ENCODE measurements at regions not wholly inside any gene's neighbourhood (a gene's known extent, or its start where the extent isn't known, plus 50 kb on each side); places are given as distances from the start of the nearest gene placed in this dataset.

DNA sequence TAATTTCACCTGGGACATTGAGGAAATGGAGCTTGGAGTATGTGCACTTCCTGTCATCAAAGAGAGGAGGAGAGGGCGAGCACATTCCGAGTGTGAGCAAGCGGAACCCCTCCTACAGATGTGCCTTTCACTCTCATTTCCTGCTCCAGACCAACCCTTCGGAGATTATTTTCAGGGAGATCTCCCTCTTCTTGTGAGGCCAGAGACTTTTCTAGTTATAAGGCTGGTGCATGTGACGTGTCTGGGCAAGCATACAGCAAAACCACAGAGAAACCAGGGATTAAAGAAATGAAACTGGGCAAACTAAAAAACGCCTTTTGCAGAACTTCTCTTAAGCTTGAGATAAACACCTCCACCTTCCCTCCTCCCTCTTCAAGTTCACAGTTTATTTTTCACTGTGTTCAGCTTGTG lies 409.2 kb upstream of the TCF4 start:
- DNase-seq (ENCODE audit: low spot score), result no peak
- TF ChIP-seq, protein P1, sequence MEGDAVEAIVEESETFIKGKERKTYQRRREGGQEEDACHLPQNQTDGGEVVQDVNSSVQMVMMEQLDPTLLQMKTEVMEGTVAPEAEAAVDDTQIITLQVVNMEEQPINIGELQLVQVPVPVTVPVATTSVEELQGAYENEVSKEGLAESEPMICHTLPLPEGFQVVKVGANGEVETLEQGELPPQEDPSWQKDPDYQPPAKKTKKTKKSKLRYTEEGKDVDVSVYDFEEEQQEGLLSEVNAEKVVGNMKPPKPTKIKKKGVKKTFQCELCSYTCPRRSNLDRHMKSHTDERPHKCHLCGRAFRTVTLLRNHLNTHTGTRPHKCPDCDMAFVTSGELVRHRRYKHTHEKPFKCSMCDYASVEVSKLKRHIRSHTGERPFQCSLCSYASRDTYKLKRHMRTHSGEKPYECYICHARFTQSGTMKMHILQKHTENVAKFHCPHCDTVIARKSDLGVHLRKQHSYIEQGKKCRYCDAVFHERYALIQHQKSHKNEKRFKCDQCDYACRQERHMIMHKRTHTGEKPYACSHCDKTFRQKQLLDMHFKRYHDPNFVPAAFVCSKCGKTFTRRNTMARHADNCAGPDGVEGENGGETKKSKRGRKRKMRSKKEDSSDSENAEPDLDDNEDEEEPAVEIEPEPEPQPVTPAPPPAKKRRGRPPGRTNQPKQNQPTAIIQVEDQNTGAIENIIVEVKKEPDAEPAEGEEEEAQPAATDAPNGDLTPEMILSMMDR (IDR thresholded peaks at IDR 0.05; ENCODE audit: extremely low read depth, missing control alignments), result no peak

DNA sequence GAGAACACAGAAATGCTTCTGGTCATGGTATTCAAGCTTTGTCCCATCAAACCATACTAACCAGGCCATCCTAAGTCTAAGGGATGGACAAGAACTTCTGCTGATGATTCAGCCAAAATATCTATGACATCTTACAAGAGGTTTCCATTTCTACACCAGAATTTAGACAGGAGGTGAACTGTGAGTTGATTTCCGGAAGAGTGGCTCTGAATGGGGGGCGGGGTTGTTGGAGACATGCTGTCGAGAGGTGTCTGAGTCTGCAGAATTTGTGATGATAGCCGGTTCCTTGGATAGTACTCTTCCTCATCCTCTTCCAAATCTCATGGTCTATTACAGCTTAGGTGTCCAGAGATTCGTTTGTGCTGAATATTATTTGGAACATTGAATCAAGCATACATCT lies 408.7 kb upstream of the TCF4 start:
- TF ChIP-seq, protein P1 (IDR thresholded peaks at IDR 0.05; ENCODE audit: extremely low read depth, missing control alignments), result no peak
- no peak for DNase-seq (ENCODE audit: low spot score)

DNA sequence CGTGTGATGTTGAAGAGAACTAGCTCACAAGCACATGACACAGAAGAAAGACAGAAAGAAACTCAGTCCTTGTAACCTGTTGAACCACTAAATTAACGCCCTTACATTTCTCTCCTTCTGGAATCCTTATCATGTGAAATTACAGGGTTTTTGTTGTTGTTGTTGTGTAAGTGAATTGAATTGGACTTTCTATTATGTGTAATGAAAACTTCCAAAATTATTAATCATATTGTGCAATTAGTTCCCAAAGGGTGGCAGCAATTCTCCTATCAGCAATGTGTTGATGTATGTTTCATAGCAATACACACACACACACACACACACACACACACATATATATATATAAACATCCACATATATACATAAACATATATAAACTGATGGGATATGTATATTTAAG lies 402.2 kb upstream of the TCF4 start:
- no peak for DNase-seq (ENCODE audit: low spot score)
- TF ChIP-seq, protein P1 (IDR thresholded peaks at IDR 0.05; ENCODE audit: extremely low read depth, missing control alignments), result no peak

DNA sequence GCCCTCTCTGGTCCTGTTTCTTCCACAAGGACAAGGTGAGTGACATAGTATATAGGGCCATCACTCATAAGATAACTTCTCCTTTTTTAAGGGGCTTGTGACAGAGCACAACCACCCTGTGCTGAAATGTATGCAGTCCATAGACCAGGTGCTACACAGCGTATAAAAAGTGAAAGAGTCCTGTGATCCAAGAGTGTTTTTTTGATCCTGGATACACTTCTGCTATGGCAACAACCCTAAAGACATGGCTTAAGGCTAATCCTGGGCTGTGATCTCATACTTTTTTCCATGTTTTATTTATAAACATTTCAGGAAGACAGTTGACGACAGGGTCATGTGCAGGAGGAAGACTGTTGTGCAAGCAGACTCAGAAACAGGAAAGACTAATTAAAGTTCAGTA lies 400.5 kb upstream of the TCF4 start:
- no peak for DNase-seq (ENCODE audit: low spot score)

DNA sequence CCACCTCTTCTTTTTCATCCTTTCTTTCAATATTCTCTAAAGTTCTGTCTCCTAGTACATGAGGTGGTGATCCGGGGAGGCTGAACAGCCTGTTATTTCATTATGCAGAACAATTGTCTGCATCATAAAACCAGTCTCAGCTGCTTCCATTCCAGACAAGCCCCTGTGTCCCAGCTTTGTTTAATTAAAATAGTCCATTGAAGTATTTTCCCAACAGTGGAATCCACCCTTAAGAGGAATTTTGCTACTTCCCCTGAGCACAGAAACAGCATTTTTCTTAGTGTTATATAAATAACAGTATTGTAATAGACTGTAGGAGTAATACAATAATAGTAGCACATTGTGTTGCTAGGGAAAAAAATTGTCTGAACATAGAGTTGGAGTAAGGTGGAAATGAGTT lies 395.4 kb upstream of the TCF4 start:
- no peak for DNase-seq (ENCODE audit: low spot score)
- TF ChIP-seq, protein P1 (IDR thresholded peaks at IDR 0.05; ENCODE audit: extremely low read depth, missing control alignments), result no peak

More for the DNA sequence above, 400.5 kb upstream of the TCF4 start:
- TF ChIP-seq, protein P1 (IDR thresholded peaks at IDR 0.05; ENCODE audit: extremely low read depth, missing control alignments), result no peak

DNA sequence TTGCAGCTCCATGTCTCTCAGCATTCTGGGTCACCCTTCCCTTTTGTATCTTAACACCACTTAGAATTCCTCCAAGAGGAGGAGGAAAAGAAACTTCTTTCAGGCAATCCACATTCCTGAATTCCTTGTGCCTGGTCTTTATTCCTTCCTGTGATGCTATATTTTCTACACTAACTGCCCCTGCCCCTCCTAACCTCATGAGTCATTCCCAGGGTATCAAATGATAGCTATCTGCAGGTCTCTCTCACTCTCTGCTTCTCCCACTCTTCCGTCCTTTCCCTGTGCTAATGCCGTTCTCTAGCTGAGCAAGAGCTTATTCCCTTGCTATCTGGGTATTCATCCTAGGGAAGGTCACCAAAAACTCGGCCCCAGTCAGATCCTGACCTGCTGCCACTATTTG lies 395.0 kb upstream of the TCF4 start:
- TF ChIP-seq, protein P1 (IDR thresholded peaks at IDR 0.05; ENCODE audit: extremely low read depth, missing control alignments), result no peak
- DNase-seq (ENCODE audit: low spot score), result no peak

DNA sequence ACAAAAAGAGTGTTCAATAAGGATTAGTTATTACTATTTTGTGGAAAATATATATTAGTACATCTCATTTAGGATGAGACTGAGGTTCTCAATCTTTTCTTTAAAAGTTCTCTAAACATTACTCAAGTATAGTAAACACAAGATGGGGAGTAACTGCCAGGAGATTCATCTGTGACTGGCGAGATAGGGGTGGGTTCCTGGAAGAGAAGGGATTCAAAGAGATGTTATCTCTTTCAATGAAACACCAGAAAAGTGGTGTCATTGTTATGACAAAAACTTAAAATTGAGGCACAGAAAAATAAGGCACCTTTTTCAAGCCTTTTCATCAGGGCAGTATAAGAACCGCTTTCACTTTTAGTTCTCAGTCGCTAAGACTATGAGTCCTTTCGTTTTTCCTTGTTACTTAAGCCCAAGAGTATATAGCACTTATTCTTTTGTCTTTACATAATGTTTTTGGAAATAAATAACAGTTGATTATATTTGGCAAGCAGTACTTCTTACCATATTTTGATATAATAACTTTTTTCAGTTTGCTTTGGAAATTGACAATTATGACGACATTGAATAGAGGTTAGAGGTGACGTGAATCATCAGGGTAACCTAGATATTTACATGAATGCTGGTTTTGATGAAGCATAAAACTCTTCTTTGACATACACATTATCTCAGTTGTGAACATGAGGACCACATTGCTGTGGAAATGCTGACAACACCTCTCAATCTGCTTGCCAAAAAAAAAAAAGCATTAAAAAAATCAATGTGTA lies 393.9 kb upstream of the TCF4 start:
- no peak for DNase-seq (ENCODE audit: low spot score)
- TF ChIP-seq, protein P1 (IDR thresholded peaks at IDR 0.05; ENCODE audit: extremely low read depth, missing control alignments), result no peak
